H9 (cell line): ENCODE measurements at regions not wholly inside any gene's neighbourhood (a gene's known extent, or its start where the extent isn't known, plus 50 kb on each side); places are given as distances from the start of the nearest gene placed in this dataset.

Experiments
- DNase-seq: peaks from one replicate; pipeline ENCODE4 v3.0.0-alpha.2; 2017
- H2AFZ ChIP-seq: one replicate; pipeline ENCODE4 v1.6.1; 2013; ENCODE audit warnings: mild to moderate bottlenecking, low read length, control low read depth, moderate library complexity
- H2AK5ac ChIP-seq: 2 replicates; pipeline ENCODE4 v1.6.1; 2013; ENCODE audit warnings: low read length, control low read depth, mixed read lengths; ENCODE audit not compliant: insufficient read length
- H2BK120ac ChIP-seq: one replicate; pipeline ENCODE4 v1.6.1; 2013; ENCODE audit warnings: low read depth, mild to moderate bottlenecking, low read length, control low read depth, inconsistent platforms; ENCODE audit not compliant: poor library complexity, severe bottlenecking
- H2BK12ac ChIP-seq: 2 replicates; pipeline ENCODE4 v1.6.1; 2013; ENCODE audit warnings: low read length, control low read depth, mixed read lengths, low read depth; ENCODE audit not compliant: insufficient read length
- H2BK15ac ChIP-seq: 2 replicates; pipeline ENCODE4 v1.6.1; 2013; ENCODE audit warnings: low read depth, low read length, control low read depth
- H2BK20ac ChIP-seq: one replicate; pipeline ENCODE4 v1.6.1; 2013; ENCODE audit warnings: low read depth, mild to moderate bottlenecking, low read length, control low read depth, inconsistent platforms; ENCODE audit not compliant: poor library complexity, severe bottlenecking
- H2BK5ac ChIP-seq: 2 replicates; pipeline ENCODE4 v1.6.1; 2013; ENCODE audit warnings: low read length, control low read depth, mixed read lengths; ENCODE audit not compliant: insufficient read length
- H3K14ac ChIP-seq: 2 replicates; pipeline ENCODE4 v1.6.1; 2013; ENCODE audit warnings: low read length, control low read depth; ENCODE audit not compliant: insufficient read depth
- H3K18ac ChIP-seq: 2 replicates; pipeline ENCODE4 v1.6.1; 2013; ENCODE audit warnings: low read depth, mild to moderate bottlenecking, mixed read lengths, low read length, control low read depth; ENCODE audit not compliant: insufficient read length
- H3K23ac ChIP-seq: 2 replicates; pipeline ENCODE4 v1.6.1; 2013; ENCODE audit warnings: low read length, control low read depth, mixed read lengths, low read depth; ENCODE audit not compliant: insufficient read length
- H3K23me2 ChIP-seq: 2 replicates; pipeline ENCODE4 v1.6.1; 2013; ENCODE audit warnings: low read depth, mild to moderate bottlenecking, mixed read lengths, low read length, control low read depth; ENCODE audit not compliant: insufficient read length, poor library complexity, severe bottlenecking
- H3K27ac ChIP-seq: 2 replicates; pipeline ENCODE4 v1.5.1; 2013; ENCODE audit warnings: low read length, control low read depth, mixed read lengths, low read depth; ENCODE audit not compliant: insufficient read length
- H3K27me3 ChIP-seq: 2 replicates; pipeline ENCODE4 v1.6.1; 2013; ENCODE audit warnings: low read length, control low read depth, inconsistent platforms; ENCODE audit not compliant: insufficient read depth
- H3K4ac ChIP-seq: 2 replicates; pipeline ENCODE4 v1.6.1; 2013; ENCODE audit warnings: low read depth, mild to moderate bottlenecking, control low read depth, inconsistent platforms, low read length, moderate library complexity
- H3K4me1 ChIP-seq: 2 replicates; pipeline ENCODE4 v1.6.1; 2013; ENCODE audit warnings: low read length, control low read depth, inconsistent platforms; ENCODE audit not compliant: insufficient read depth
- H3K4me2 ChIP-seq: 2 replicates; pipeline ENCODE4 v1.6.1; 2013; ENCODE audit warnings: low read length, control low read depth, mixed read lengths; ENCODE audit not compliant: insufficient read length, insufficient read depth
- H3K56ac ChIP-seq: 2 replicates; pipeline ENCODE4 v1.6.1; 2013; ENCODE audit warnings: low read depth, mild to moderate bottlenecking, mixed read lengths, low read length, control low read depth; ENCODE audit not compliant: insufficient read length
- H3K79me1 ChIP-seq: 2 replicates; pipeline ENCODE4 v1.6.1; 2013; ENCODE audit warnings: low read depth, mild to moderate bottlenecking, moderate library complexity, low read length, control low read depth, inconsistent platforms; ENCODE audit not compliant: insufficient read depth, poor library complexity, severe bottlenecking
- H3K79me2 ChIP-seq: 2 replicates; pipeline ENCODE4 v1.6.1; 2013; ENCODE audit warnings: low read length, control low read depth, inconsistent platforms; ENCODE audit not compliant: insufficient read depth
- H3K9ac ChIP-seq: 2 replicates; pipeline ENCODE4 v1.6.1; 2013; ENCODE audit warnings: low read length, control low read depth, mixed read lengths; ENCODE audit not compliant: insufficient read length; ENCODE audit errors: extremely low read depth
- H3K9me3 ChIP-seq: one replicate; pipeline ENCODE4 v1.6.1; 2013; ENCODE audit warnings: low read depth, low read length, inconsistent platforms; ENCODE audit not compliant: control insufficient read depth
- H3T11ph ChIP-seq: one replicate; pipeline ENCODE4 v1.6.1; 2013; ENCODE audit warnings: mild to moderate bottlenecking, low read length, control low read depth, inconsistent platforms
- H4K20me1 ChIP-seq: one replicate; pipeline ENCODE4 v1.6.1; 2013; ENCODE audit not compliant: control insufficient read depth, insufficient read length, insufficient read depth
- H4K5ac ChIP-seq: 2 replicates; pipeline ENCODE4 v1.6.1; 2013; ENCODE audit warnings: low read depth, mild to moderate bottlenecking, mixed read lengths, low read length, control low read depth; ENCODE audit not compliant: insufficient read length
- H4K8ac ChIP-seq: replicated peaks from 2 replicates; pipeline ENCODE4 v1.6.1; 2013; ENCODE audit warnings: low read length, control low read depth, mixed read lengths, low read depth; ENCODE audit not compliant: insufficient read length
- H4K91ac ChIP-seq: 2 replicates; pipeline ENCODE4 v1.6.1; 2013; ENCODE audit warnings: low read depth, mild to moderate bottlenecking, moderate library complexity, mixed read lengths, low read length, control low read depth; ENCODE audit not compliant: insufficient read length
- H3K27ac Mint-ChIP-seq, 3 experiments: 2 replicates in 2 of 3; 3 replicates in 1 of 3; pipeline ENCODE4 v1.8.0; 2020 to 2021; ENCODE audit warnings: mixed read lengths in 3 of 3, mild to moderate bottlenecking in 1 of 3, moderate library complexity in 1 of 3
- H3K27me3 Mint-ChIP-seq: 2 replicates; pipeline ENCODE4 v1.8.0; 2021; ENCODE audit warnings: low read depth, mild to moderate bottlenecking, moderate library complexity, mixed read lengths
- H3K36me3 Mint-ChIP-seq, 3 experiments: 2 replicates in 2 of 3; 3 replicates in 1 of 3; pipeline ENCODE4 v1.8.0; 2020 to 2021; ENCODE audit warnings: low read depth in 3 of 3, mixed read lengths in 3 of 3; ENCODE audit not compliant: insufficient read depth in 1 of 3
- H3K4me1 Mint-ChIP-seq, 2 experiments: 2 replicates each; pipeline ENCODE4 v1.8.0; 2020; ENCODE audit warnings: mixed read lengths in 2 of 2
- H3K4me3 Mint-ChIP-seq, 2 experiments: 2 replicates in 1 of 2; 3 replicates in 1 of 2; pipeline ENCODE4 v1.8.0; 2020 to 2021; ENCODE audit warnings: mild to moderate bottlenecking in 2 of 2, mixed read lengths in 2 of 2, moderate library complexity in 1 of 2
- H3K9me3 Mint-ChIP-seq, 2 experiments: 2 replicates in 1 of 2; 3 replicates in 1 of 2; pipeline ENCODE4 v1.8.0; 2020; ENCODE audit warnings: mild to moderate bottlenecking in 2 of 2, mixed read lengths in 2 of 2, moderate library complexity in 1 of 2
- WGBS: extraction: QIAGEN DNeasy Blood & Tissue Kit; methylation state at CpG from one replicate; pipeline ENCODE4 v1.1.7; 2013; ENCODE audit warnings: missing lambda C conversion rate, low lambda C conversion rate, mixed read lengths; ENCODE audit not compliant: insufficient read length; ENCODE audit errors: extremely low coverage; 5-methylcytosine and 5-hydroxymethylcytosine counted together
- TF ChIP-seq, protein P1 (sequence below): fragments of 200-600 bp; sonication (generic); conservative IDR thresholded peaks from 3 replicates; pipeline ENCODE4 v1.8.0; 2021; ENCODE audit warnings: antibody characterized with exemption, mild to moderate bottlenecking

DNA sequence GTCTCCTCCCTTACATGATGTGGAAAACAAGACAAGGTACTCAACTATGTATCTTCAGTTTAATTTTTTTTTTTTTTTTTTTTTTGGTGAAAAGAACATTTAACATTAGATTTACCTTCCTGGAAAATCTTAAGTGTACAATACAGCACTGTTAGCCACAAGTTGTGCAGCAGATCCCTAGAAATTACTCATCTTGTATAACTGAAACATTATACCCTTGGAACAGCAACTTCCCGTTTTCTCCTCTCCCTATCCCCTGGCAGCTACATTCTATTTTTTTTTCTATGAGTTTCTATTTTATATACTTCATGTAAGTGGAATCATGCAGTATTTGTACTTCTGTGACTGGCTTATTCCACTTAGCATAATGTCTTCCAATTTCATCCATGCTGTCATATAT lies 421.9 kb upstream of the FTMT start:
- WGBS: no CpG with 5 or more reads among the region's 1 CpG
- Histone ChIP-seq H3K27ac (no peak overlapping the region), H3K14ac (no peak overlapping the region), H3K56ac (no peak overlapping the region), H3K79me2 (no peaks in the 10 kb centered on the region), H2BK15ac (no peak overlapping the region), H3K27me3 (no peaks in the 10 kb centered on the region), H3K4ac (no peak overlapping the region), H4K20me1 (no peaks in the 10 kb centered on the region), H2BK20ac (no peak overlapping the region), H3K79me1 (no peaks in the 10 kb centered on the region), H4K91ac (no peak overlapping the region), H3K9ac (no peak overlapping the region), H3K23me2 (no peaks in the 10 kb centered on the region), H3K4me1 (no peaks in the 10 kb centered on the region), H4K5ac (no peak overlapping the region), H2BK5ac (no peak overlapping the region), H2AK5ac (no peak overlapping the region), H2BK120ac (no peak overlapping the region), H2BK12ac (no peak overlapping the region), H3K23ac (no peak overlapping the region), H4K8ac (no peak overlapping the region), H3K18ac (no peak overlapping the region), H3T11ph (no peak overlapping the region), H3K4me2 (no peak overlapping the region), H3K9me3 (no peaks in the 10 kb centered on the region), H2AFZ (no peak overlapping the region)
- TF ChIP-seq, protein P1, sequence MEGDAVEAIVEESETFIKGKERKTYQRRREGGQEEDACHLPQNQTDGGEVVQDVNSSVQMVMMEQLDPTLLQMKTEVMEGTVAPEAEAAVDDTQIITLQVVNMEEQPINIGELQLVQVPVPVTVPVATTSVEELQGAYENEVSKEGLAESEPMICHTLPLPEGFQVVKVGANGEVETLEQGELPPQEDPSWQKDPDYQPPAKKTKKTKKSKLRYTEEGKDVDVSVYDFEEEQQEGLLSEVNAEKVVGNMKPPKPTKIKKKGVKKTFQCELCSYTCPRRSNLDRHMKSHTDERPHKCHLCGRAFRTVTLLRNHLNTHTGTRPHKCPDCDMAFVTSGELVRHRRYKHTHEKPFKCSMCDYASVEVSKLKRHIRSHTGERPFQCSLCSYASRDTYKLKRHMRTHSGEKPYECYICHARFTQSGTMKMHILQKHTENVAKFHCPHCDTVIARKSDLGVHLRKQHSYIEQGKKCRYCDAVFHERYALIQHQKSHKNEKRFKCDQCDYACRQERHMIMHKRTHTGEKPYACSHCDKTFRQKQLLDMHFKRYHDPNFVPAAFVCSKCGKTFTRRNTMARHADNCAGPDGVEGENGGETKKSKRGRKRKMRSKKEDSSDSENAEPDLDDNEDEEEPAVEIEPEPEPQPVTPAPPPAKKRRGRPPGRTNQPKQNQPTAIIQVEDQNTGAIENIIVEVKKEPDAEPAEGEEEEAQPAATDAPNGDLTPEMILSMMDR: no peak
- H3K4me3 Mint-ChIP-seq: no peak overlapping the region
- H3K9me3 Mint-ChIP-seq: peaks cover 0 to 4% of the 10 kb centered on the region in 2 experiments; a peak in 2 of 5 replicates
- no peak overlapping the region for H3K27ac Mint-ChIP-seq
- no peak for DNase-seq
- no peaks in the 10 kb centered on the region for H3K36me3 Mint-ChIP-seq
- no peaks in the 10 kb centered on the region for H3K27me3 Mint-ChIP-seq
- peaks cover 4 to 5% of the 10 kb centered on the region in 2 experiments for H3K4me1 Mint-ChIP-seq
